ENCODE measurements at regions not wholly inside any gene's neighbourhood (a gene's known extent, or its start where the extent isn't known, plus 50 kb on each side); places are given as distances from the start of the nearest gene placed in this dataset.

DNA sequence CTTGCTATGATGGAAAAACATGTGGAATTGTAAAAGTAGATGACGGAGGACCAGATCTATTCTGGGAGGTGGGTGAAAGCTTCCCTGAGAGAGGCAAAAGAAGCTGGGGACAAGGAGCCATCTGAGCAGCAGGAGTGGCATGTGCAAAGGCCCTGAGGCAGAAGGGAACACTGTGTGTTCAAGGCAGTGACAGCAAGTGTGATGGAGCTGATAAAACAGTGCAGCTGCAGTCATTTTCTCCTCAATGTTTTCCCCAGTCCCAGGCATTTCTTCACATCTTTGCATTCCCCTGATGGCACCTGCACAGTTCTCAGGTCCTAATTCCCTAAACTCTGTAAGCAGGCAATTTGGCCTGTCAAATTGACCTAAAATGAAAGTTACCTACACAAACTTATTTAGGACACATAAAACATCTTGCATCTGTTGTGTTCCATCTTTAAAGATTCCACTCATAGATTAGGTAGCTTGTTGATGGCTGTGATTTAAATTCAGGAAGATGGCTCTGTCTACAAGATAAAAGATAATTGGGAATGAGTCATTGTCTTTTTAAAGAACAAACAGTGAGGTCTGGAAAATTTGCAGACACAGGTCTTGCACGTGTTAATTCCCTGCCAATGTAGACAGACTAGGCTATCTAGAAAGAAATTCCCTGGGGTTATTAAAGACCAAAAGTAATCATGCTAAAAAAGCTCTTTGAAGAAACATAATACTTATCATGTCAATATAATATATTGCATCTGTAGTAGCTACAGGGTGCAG lies 289.6 kb upstream of the SGCD start:
- TF ChIP-seq, protein P1, sequence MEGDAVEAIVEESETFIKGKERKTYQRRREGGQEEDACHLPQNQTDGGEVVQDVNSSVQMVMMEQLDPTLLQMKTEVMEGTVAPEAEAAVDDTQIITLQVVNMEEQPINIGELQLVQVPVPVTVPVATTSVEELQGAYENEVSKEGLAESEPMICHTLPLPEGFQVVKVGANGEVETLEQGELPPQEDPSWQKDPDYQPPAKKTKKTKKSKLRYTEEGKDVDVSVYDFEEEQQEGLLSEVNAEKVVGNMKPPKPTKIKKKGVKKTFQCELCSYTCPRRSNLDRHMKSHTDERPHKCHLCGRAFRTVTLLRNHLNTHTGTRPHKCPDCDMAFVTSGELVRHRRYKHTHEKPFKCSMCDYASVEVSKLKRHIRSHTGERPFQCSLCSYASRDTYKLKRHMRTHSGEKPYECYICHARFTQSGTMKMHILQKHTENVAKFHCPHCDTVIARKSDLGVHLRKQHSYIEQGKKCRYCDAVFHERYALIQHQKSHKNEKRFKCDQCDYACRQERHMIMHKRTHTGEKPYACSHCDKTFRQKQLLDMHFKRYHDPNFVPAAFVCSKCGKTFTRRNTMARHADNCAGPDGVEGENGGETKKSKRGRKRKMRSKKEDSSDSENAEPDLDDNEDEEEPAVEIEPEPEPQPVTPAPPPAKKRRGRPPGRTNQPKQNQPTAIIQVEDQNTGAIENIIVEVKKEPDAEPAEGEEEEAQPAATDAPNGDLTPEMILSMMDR (IDR thresholded peaks at IDR 0.05; ENCODE audit: insufficient read depth, low read depth, low read length, missing control alignments) = no peak
- H3K4me3 ChIP-seq (ENCODE audit: low read depth, low read length) = no peak overlapping the region
- no peak for DNase-seq (ENCODE audit: low read depth)

DNA sequence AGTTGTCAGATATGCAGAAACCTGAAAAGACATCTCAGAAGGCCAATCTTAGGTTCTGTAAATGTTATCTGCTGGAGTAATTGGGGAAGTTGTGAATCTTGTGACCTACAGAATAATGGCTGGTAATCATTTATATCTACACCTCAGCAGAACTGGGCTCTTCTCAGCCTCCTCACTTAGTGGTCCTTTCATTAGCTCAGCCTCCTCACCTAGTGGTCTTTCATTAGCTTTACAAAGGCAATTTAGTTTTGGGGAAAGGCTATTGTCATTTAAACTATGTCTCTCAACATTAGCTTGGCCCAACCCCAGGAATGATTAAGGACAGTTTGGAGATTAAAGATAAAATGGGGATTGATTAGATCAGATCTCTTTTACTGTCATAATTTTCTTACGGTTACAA lies 284.2 kb upstream of the SGCD start:
- TF ChIP-seq, protein P1 (IDR thresholded peaks at IDR 0.05; ENCODE audit: insufficient read depth, low read depth, low read length, missing control alignments) = no peak
- DNase-seq (ENCODE audit: low read depth) = no peak
- no peak overlapping the region for H3K4me3 ChIP-seq (ENCODE audit: low read depth, low read length)

DNA sequence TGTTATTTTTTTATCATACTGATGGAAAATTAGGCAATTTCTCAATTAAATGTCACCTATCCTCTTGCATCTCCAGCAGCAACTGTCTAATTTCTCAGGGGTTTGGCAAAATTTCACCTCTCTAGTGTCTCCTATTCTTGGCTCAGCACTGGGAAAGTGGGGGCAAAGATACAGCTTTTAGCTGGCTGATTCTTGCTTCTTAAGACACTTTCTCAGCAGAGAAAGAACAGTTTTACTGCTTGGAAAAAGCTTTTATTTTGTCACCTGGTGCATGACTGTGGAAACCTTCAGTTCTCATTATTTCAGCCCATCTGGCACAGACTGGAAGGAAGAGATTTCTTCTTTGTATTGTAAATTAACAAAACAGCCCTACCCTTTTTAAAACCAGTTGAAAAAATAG lies 283.6 kb upstream of the SGCD start:
- H3K4me3 ChIP-seq (ENCODE audit: low read depth, low read length) = no peak overlapping the region
- TF ChIP-seq, protein P1 (IDR thresholded peaks at IDR 0.05; ENCODE audit: insufficient read depth, low read depth, low read length, missing control alignments) = no peak
- no peak for DNase-seq (ENCODE audit: low read depth)

DNA sequence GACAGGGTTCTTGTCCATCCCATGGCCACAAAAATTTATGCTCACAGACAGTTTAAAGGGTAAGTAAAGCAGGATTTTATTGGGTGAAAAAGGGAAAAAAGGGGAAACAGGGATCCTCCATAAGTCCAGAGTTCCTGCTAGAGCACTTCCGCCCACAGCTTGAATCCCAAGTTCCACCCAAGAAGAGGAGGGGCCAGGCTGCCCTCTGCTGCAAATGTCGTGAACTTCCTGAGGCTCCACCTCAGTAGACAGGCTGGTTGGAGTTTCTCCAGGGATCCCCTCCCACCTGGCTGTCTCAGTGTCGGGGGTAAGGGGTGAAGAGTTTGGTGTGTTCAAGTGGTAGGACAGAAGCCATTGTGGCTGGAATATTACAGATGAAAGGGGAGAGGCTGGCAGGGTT lies 275.0 kb upstream of the SGCD start:
- no peak for DNase-seq (ENCODE audit: low read depth)
- H3K4me3 ChIP-seq (ENCODE audit: low read depth, low read length) = no peak overlapping the region
- TF ChIP-seq, protein P1 (IDR thresholded peaks at IDR 0.05; ENCODE audit: insufficient read depth, low read depth, low read length, missing control alignments) = no peak

DNA sequence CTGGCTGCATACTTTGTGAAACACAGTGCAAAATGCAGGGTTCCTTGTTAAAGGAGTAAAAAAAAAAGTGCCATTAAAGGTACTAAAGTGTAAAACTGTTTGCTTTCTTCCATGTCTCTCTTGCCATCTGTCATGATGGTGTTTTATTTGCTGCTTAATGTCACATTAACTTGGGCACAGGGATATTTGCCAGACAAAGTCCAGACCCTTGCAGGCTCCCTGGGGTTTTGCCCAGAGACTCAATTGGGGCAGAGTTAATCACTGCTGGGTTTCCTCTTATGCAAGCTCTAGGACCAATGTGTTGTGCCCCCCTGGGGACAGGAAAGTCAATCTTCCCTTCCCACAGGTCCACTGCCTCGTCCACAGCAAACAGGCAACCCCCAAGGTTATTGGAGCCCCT lies 274.3 kb upstream of the SGCD start:
- TF ChIP-seq, protein P1 (IDR thresholded peaks at IDR 0.05; ENCODE audit: insufficient read depth, low read depth, low read length, missing control alignments) = no peak
- no peak for DNase-seq (ENCODE audit: low read depth)
- H3K4me3 ChIP-seq (ENCODE audit: low read depth, low read length) = no peak overlapping the region

DNA sequence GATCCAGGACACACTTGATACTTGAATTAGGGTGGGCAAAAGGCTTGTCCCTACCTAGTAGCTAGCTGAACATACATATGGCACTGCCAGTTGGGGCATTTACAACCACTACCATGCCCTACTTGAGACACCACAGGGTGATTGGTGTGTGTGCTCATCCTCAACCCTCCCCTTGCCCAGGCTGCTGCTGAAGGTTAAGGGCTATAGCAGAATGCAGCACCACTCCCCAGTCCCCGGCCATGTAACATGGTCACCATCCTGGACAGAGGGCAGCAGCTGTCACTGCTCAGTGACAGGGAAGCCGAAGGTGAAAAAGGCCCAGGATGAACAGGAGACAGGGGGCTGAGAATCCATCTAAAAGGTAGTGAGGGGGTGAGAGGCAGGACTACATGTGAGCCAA lies 273.9 kb upstream of the SGCD start:
- DNase-seq (ENCODE audit: low read depth) = no peak
- no peak overlapping the region for H3K4me3 ChIP-seq (ENCODE audit: low read depth, low read length)
- TF ChIP-seq, protein P1 (IDR thresholded peaks at IDR 0.05; ENCODE audit: insufficient read depth, low read depth, low read length, missing control alignments) = no peak

DNA sequence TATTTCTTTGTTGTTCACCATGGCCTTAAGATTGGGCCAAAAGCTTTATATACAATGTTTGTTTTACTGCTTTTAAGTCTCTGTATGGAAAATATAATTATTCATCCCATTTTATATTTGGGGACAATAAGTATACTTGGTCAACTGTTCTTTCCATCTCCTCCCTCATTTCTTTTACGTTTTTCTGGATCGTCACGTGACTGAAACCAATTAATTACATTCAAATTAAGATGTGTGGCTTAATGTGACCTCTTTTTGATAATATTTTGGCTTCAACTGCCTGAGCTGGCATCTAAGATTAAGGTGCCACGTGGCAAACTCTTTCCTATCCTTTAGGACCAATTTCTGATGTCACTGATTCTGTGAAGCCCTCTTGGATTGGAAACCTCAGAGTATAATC lies 250.1 kb upstream of the SGCD start:
- no peak for DNase-seq (ENCODE audit: low read depth)
- H3K4me3 ChIP-seq (ENCODE audit: low read depth, low read length) = no peak overlapping the region
- TF ChIP-seq, protein P1 (IDR thresholded peaks at IDR 0.05; ENCODE audit: insufficient read depth, low read depth, low read length, missing control alignments) = no peak

All from GM12865 (cell line).